ENCODE measurements at regions not wholly inside any gene's neighbourhood (a gene's known extent, or its start where the extent isn't known, plus 50 kb on each side); places are given as distances from the start of the nearest gene placed in this dataset.
A peak's percentile ranks its signal among the peaks of the same experiment; 100 is the strongest.

GRCh38 chr2:7226501-7226900 lies 309.3 kb downstream of the RNF144A start:
- no peak for DNase-seq

GRCh38 chr2:7233126-7233525 lies 315.9 kb downstream of the RNF144A start:
- no peak for DNase-seq

- no peak for DNase-seq
Observed at GRCh38 chr2:7237466-7237865, 320.3 kb downstream of the RNF144A start.

GRCh38 chr2:7239078-7239477 lies 321.9 kb downstream of the RNF144A start:
- no peak for DNase-seq

GRCh38 chr2:7241041-7241745 lies 324.0 kb downstream of the RNF144A start:
- no peak for DNase-seq

- DNase-seq = no peak
Observed at GRCh38 chr2:7242189-7242867, 325.1 kb downstream of the RNF144A start.

- no peak for DNase-seq
Observed at GRCh38 chr2:7243276-7243675, 326.1 kb downstream of the RNF144A start.

GRCh38 chr2:7256377-7256776 lies 339.2 kb downstream of the RNF144A start:
- DNase-seq = no peak

- DNase-seq = no peak
Observed at GRCh38 chr2:7262727-7263126, 345.5 kb downstream of the RNF144A start.

GRCh38 chr2:7264791-7265190 lies 347.6 kb downstream of the RNF144A start:
- DNase-seq = no peak

GRCh38 chr2:7265286-7265685 lies 348.1 kb downstream of the RNF144A start:
- DNase-seq = no peak

- DNase-seq = no peak
Observed at GRCh38 chr2:7269106-7269643, 352.0 kb downstream of the RNF144A start.

GRCh38 chr2:7270011-7270431 lies 352.8 kb downstream of the RNF144A start:
- DNase-seq = peak; percentile 40

GRCh38 chr2:7272210-7272609 lies 355.0 kb downstream of the RNF144A start:
- no peak for DNase-seq

- no peak for DNase-seq
Observed at GRCh38 chr2:7278984-7279383, 361.8 kb downstream of the RNF144A start.

- DNase-seq = no peak
Observed at GRCh38 chr2:7279421-7279949, 362.3 kb downstream of the RNF144A start.

GRCh38 chr2:7280790-7281189 lies 363.6 kb downstream of the RNF144A start:
- DNase-seq = no peak

- DNase-seq = no peak
Observed at GRCh38 chr2:7281231-7282201, 364.3 kb downstream of the RNF144A start.

- DNase-seq = no peak
Observed at GRCh38 chr2:7286120-7286519, 368.9 kb downstream of the RNF144A start.

GRCh38 chr2:7288484-7288883 lies 371.3 kb downstream of the RNF144A start:
- DNase-seq = no peak

- DNase-seq = no peak
Observed at GRCh38 chr2:7289697-7290096, 372.5 kb downstream of the RNF144A start.

GRCh38 chr2:7292154-7292691 lies 375.0 kb downstream of the RNF144A start:
- DNase-seq = no peak

- DNase-seq = no peak
Observed at GRCh38 chr2:7309582-7309981, 392.4 kb downstream of the RNF144A start.

All from NCI-H1105 (cell line).